ENCODE measurements at regions not wholly inside any gene's neighbourhood (a gene's known extent, or its start where the extent isn't known, plus 50 kb on each side); places are given as distances from the start of the nearest gene placed in this dataset.

DNA sequence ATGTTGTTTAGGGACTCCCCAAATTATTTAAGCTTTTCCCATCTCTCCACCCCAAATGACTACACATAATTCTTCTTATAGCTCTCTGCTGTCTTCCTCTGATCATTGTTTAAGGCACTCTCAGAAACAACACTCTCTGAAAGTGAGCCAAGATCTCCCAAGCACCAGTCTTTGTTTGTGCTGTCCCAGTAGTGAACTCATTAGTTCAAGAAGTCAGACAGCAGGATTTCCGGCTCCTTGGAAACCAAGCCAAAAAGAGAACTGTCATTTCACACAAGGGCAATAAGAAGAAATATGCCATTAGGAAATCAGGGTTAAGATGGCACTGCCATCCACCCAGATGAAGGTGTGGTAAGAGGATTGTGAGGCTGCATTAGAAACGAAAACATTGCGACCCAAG lies 83.1 kb downstream of the FZD1 start (continued):
- TF ChIP-seq, protein P1, sequence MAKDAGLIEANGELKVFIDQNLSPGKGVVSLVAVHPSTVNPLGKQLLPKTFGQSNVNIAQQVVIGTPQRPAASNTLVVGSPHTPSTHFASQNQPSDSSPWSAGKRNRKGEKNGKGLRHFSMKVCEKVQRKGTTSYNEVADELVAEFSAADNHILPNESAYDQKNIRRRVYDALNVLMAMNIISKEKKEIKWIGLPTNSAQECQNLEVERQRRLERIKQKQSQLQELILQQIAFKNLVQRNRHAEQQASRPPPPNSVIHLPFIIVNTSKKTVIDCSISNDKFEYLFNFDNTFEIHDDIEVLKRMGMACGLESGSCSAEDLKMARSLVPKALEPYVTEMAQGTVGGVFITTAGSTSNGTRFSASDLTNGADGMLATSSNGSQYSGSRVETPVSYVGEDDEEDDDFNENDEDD (CRISPR knock-in tag; IDR thresholded peaks at IDR 0.05; ENCODE audit: borderline replicate concordance) = no peak
- TF ChIP-seq, protein P2, sequence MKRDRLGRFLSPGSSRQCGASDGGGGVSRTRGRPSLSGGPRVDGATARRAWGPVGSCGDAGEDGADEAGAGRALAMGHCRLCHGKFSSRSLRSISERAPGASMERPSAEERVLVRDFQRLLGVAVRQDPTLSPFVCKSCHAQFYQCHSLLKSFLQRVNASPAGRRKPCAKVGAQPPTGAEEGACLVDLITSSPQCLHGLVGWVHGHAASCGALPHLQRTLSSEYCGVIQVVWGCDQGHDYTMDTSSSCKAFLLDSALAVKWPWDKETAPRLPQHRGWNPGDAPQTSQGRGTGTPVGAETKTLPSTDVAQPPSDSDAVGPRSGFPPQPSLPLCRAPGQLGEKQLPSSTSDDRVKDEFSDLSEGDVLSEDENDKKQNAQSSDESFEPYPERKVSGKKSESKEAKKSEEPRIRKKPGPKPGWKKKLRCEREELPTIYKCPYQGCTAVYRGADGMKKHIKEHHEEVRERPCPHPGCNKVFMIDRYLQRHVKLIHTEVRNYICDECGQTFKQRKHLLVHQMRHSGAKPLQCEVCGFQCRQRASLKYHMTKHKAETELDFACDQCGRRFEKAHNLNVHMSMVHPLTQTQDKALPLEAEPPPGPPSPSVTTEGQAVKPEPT (CRISPR knock-in tag; IDR thresholded peaks at IDR 0.05; ENCODE audit: low read depth) = no peak
- TF ChIP-seq TRIM24 (CRISPR knock-in tag; IDR thresholded peaks at IDR 0.05) (no peak), ARHGAP35 (CRISPR knock-in tag; IDR thresholded peaks at IDR 0.05; ENCODE audit: borderline replicate concordance) (no peak), ZNF44 (CRISPR knock-in tag; IDR thresholded peaks at IDR 0.05) (no peak), MIER3 (CRISPR knock-in tag; IDR thresholded peaks at IDR 0.05; ENCODE audit: borderline replicate concordance) (no peak), HOXD1 (CRISPR knock-in tag; IDR thresholded peaks at IDR 0.05) (no peak)

DNA sequence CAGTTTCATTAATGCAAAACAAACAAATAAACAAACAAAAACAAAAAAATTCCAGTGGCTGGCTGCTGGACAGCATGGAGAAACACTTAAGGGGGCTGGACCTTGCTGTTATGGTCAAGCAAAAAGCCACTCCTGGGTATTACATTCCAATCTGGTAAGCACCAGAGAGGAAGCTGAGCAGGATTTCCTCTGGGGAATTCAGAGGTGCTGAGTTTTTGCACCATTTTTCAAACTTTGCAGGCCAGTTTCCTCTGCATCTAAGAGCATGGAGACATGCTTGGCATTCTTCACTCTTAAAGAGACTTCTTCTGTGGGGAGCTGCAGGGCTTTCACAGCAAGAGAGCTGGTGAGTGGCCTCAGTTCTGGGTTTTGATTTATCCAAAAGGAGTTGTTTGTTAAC lies 84.5 kb downstream of the FZD1 start:
- no peaks in the 10 kb centered on the region for H3K36me3 ChIP-seq (replicated peaks in 1 of 2; ENCODE audit: control insufficient read depth in 1 of 2, insufficient read depth in 2 of 2, low read length in 2 of 2)
- H3K27ac ChIP-seq (ENCODE audit: extremely low read length, insufficient read depth, low read length) = no peak overlapping the region
- DNase-seq (ENCODE audit: low spot score) = no peak
- no peak overlapping the region for H3K9ac ChIP-seq (ENCODE audit: insufficient read depth, low read depth, low read length)
- no peak for FAIRE-seq
- no peak overlapping the region for H3K4me2 ChIP-seq (ENCODE audit: low read depth, low read length)
- in situ Hi-C loops (cut with HindIII; ENCODE audit: extremely low pct_ligation_motif_present, low pct_unique_long_range_greater_than_20kb) = no loop called here
- no peak overlapping the region for H2AFZ ChIP-seq (ENCODE audit: low read length)
- no peak for ATAC-seq
- H3K4me1 ChIP-seq (ENCODE audit: insufficient read depth, low read length) = no peaks in the 10 kb centered on the region
- no peaks in the 10 kb centered on the region for H4K20me1 ChIP-seq (ENCODE audit: insufficient read depth, low read length)
- no peaks in the 10 kb centered on the region for H3K27me3 ChIP-seq (ENCODE audit: control insufficient read depth in 1 of 2, insufficient read depth in 2 of 2, low read length in 2 of 2)
- no peak overlapping the region for H3K4me3 ChIP-seq (replicated peaks in 1 of 3; ENCODE audit: insufficient read depth in 1 of 3, low read depth in 2 of 3, low read length in 3 of 3)
- POLR2A ChIA-PET = no interaction called here
- no TSS peak for BruUV-seq (replicated peaks)
- intact Hi-C loops (cut with micrococcal nuclease; ENCODE audit: unreplicated experiment) = no loop called here
- H3K9me3 ChIP-seq (ENCODE audit: low read length) = no peaks in the 10 kb centered on the region
- no peaks in the 10 kb centered on the region for H3K79me2 ChIP-seq (ENCODE audit: insufficient read depth, low read length)
- CTCF ChIA-PET (ENCODE audit: low intra/inter-chr PET ratio, low total read pairs) = no interaction called here
- TF ChIP-seq FOXO1 (CRISPR knock-in tag; IDR thresholded peaks at IDR 0.05) (no peak), ZNF232 (CRISPR knock-in tag; IDR thresholded peaks at IDR 0.05; ENCODE audit: borderline replicate concordance) (no peak), EED (CRISPR knock-in tag; IDR thresholded peaks at IDR 0.05) (no peak), ZFP62 (CRISPR knock-in tag; IDR thresholded peaks at IDR 0.05) (no peak), MYNN (CRISPR knock-in tag; IDR thresholded peaks at IDR 0.05; ENCODE audit: low read depth) (no peak), CEBPG (CRISPR knock-in tag; IDR thresholded peaks at IDR 0.05) (no peak), ZSCAN22 (CRISPR knock-in tag; IDR thresholded peaks at IDR 0.05) (no peak), NR2C2 (CRISPR knock-in tag; IDR thresholded peaks at IDR 0.05; ENCODE audit: borderline replicate concordance) (no peak), RORA (CRISPR knock-in tag; IDR thresholded peaks at IDR 0.05) (no peak), ZNF709 (CRISPR knock-in tag; IDR thresholded peaks at IDR 0.05) (no peak), ZNF253 (CRISPR knock-in tag; IDR thresholded peaks at IDR 0.05; ENCODE audit: borderline replicate concordance) (no peak), TAF15 (IDR thresholded peaks at IDR 0.05; ENCODE audit: low read depth, low read length, poor library complexity, severe bottlenecking) (no peak)
- TF ChIP-seq, protein P3, sequence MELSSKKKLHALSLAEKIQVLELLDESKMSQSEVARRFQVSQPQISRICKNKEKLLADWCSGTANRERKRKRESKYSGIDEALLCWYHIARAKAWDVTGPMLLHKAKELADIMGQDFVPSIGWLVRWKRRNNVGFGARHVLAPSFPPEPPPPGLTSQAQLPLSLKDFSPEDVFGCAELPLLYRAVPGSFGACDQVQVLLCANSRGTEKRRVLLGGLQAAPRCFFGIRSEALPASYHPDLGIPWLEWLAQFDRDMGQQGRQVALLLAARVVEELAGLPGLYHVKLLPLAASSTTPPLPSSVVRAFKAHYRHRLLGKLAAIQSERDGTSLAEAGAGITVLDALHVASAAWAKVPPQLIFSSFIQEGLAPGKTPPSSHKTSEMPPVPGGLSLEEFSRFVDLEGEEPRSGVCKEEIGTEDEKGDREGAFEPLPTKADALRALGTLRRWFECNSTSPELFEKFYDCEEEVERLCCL (CRISPR knock-in tag; IDR thresholded peaks at IDR 0.05; ENCODE audit: borderline replicate concordance) = no peak
- TF ChIP-seq, protein P4, sequence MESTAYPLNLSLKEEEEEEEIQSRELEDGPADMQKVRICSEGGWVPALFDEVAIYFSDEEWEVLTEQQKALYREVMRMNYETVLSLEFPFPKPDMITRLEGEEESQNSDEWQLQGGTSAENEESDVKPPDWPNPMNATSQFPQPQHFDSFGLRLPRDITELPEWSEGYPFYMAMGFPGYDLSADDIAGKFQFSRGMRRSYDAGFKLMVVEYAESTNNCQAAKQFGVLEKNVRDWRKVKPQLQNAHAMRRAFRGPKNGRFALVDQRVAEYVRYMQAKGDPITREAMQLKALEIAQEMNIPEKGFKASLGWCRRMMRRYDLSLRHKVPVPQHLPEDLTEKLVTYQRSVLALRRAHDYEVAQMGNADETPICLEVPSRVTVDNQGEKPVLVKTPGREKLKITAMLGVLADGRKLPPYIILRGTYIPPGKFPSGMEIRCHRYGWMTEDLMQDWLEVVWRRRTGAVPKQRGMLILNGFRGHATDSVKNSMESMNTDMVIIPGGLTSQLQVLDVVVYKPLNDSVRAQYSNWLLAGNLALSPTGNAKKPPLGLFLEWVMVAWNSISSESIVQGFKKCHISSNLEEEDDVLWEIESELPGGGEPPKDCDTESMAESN (CRISPR knock-in tag; conservative IDR thresholded peaks at IDR 0.05) = no peak

All from HepG2 (cell line).